Keratinocyte (primary cell): ENCODE measurements at regions not wholly inside any gene's neighbourhood (a gene's known extent, or its start where the extent isn't known, plus 50 kb on each side); places are given as distances from the start of the nearest gene placed in this dataset.

Source experiments
- EZH2 ChIP-seq: IDR thresholded peaks from one replicate; pipeline ENCODE4 v1.6.1; 2012; ENCODE audit warnings: inconsistent platforms, mild to moderate bottlenecking, low read length, moderate library complexity
- TF ChIP-seq, protein P1 (sequence below), 3 experiments: IDR thresholded peaks in 1 of 3; conservative IDR thresholded peaks in 1 of 3; optimal IDR thresholded peaks in 1 of 3; 2 replicates in 2 of 3; 3 replicates in 1 of 3; pipeline versions ENCODE3 to v1.5.1; 2011; ENCODE audit warnings: low read length in 3 of 3, mild to moderate bottlenecking in 3 of 3, moderate library complexity in 2 of 3, control low read depth in 1 of 3, inconsistent platforms in 1 of 3; ENCODE audit not compliant: insufficient read depth in 2 of 3; ENCODE audit errors: extremely low read depth in 1 of 3

DNA sequence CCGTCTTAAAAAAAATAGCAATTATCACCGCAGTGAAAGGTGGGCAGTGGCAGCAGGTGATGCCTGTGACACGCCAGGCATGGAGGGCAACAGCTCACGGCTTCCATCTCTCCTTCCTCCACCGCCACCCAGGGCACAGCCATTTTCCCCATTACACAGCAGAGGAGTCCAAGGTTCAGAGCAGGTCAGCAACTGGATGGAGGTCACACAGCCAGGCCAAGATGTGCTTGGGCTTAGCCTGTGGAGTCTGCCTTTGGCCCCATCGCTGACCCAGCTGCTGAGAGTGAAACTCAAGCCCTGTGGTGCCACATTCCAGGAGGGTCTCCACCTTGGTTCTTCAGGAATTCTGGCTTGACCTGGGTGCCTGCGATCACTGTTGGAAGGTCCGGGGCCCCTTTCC lies 411.1 kb downstream of the SHANK2 start:
- TF ChIP-seq, protein P1, sequence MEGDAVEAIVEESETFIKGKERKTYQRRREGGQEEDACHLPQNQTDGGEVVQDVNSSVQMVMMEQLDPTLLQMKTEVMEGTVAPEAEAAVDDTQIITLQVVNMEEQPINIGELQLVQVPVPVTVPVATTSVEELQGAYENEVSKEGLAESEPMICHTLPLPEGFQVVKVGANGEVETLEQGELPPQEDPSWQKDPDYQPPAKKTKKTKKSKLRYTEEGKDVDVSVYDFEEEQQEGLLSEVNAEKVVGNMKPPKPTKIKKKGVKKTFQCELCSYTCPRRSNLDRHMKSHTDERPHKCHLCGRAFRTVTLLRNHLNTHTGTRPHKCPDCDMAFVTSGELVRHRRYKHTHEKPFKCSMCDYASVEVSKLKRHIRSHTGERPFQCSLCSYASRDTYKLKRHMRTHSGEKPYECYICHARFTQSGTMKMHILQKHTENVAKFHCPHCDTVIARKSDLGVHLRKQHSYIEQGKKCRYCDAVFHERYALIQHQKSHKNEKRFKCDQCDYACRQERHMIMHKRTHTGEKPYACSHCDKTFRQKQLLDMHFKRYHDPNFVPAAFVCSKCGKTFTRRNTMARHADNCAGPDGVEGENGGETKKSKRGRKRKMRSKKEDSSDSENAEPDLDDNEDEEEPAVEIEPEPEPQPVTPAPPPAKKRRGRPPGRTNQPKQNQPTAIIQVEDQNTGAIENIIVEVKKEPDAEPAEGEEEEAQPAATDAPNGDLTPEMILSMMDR (optimal IDR thresholded peaks at IDR 0.05 in 1 of 3, IDR thresholded peaks at IDR 0.05 in 1 of 3, conservative IDR thresholded peaks at IDR 0.05 in 1 of 3; ENCODE audit: extremely low read depth in 1 of 3, insufficient read depth in 2 of 3, low read length in 3 of 3), result no peak
- TF ChIP-seq EZH2, result no peak
